ENCODE measurements at regions not wholly inside any gene's neighbourhood (a gene's known extent, or its start where the extent isn't known, plus 50 kb on each side); places are given as distances from the start of the nearest gene placed in this dataset.

DNA sequence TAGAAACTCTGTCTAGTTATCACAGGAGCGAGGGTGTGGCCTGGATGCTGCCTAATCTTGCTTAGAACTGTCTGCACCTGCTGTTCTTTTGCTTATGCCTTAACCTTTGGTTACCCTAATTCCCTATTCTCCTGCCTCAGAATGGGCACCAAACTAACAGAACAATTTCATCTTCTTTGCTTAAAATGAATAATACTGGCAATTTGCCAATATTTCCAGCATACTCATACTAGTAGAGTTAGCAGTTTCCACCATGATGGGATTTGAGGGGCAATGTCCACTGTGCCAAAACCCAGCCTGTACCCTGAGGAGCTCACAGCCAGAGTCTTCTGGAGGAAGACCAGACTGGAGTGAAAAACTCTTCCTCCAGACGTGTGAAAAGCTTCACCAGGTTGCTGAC is 136.4 kb downstream of the RPS29 start:
- 90% methylated on average over 2 of the region's 2 CpGs; no CpG with 5 or more reads in 1 of the 2 donors for WGBS, 2 donors (ENCODE audit: low coverage in 1 of 2)
- no peak for TF ChIP-seq EP300 (IDR thresholded peaks at IDR 0.05; ENCODE audit: low read depth)
- TF ChIP-seq POLR2AphosphoS5 (IDR thresholded peaks at IDR 0.05) = no peak
- TF ChIP-seq, protein P1, sequence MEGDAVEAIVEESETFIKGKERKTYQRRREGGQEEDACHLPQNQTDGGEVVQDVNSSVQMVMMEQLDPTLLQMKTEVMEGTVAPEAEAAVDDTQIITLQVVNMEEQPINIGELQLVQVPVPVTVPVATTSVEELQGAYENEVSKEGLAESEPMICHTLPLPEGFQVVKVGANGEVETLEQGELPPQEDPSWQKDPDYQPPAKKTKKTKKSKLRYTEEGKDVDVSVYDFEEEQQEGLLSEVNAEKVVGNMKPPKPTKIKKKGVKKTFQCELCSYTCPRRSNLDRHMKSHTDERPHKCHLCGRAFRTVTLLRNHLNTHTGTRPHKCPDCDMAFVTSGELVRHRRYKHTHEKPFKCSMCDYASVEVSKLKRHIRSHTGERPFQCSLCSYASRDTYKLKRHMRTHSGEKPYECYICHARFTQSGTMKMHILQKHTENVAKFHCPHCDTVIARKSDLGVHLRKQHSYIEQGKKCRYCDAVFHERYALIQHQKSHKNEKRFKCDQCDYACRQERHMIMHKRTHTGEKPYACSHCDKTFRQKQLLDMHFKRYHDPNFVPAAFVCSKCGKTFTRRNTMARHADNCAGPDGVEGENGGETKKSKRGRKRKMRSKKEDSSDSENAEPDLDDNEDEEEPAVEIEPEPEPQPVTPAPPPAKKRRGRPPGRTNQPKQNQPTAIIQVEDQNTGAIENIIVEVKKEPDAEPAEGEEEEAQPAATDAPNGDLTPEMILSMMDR (IDR thresholded peaks at IDR 0.05) = no peak
- no peak for TF ChIP-seq POLR2A (IDR thresholded peaks at IDR 0.05)
- Histone ChIP-seq H3K9me3 (no peaks in the 10 kb centered on the region), H3K36me3 (no peaks in the 10 kb centered on the region), H3K4me3 (no peak overlapping the region), H3K4me1 (no peaks in the 10 kb centered on the region), H3K27me3 (no peaks in the 10 kb centered on the region), H3K27ac (no peak overlapping the region)
- no peak for DNase-seq
- in situ Hi-C loops (cut with MboI; ENCODE audit: low pct_ligation_motif_present in 1 of 4, low pct_unique_long_range_greater_than_20kb in 1 of 4, low sequenced_read_pairs in 3 of 4) = no loop called here
- intact Hi-C loops (cut with DNase I; ENCODE audit: low total_unique reads) = no loop called here

DNA sequence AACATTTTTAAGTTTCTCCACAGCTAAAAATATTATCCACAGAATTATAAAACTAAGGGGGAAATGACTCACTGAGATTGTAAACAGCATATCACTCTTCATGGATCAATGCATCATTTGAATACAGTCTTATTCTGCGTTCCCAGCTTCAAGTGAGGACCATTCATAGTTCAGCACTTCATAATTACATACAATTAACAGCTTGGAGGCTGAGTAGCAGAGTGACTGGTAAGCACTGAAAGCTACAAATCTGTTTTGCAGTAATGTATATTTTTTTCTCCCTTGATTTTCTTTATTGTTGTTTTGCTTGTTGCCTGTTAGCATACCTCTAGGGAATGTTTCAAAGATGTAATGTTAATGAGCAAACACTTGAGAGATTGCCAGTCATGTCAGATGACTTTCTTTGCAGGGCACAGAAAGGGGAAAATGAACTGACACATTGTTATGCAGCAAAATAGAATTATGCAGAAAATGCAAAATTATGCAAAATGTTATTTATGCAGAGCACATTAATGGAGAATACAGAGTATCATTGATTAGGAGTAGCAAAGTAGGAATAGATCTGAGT is 138.6 kb downstream of the RPS29 start:
- Histone ChIP-seq H3K4me3 (no peak overlapping the region), H3K36me3 (no peaks in the 10 kb centered on the region), H3K27me3 (no peaks in the 10 kb centered on the region), H3K4me1 (no peaks in the 10 kb centered on the region), H3K27ac (no peak overlapping the region), H3K9me3 (no peaks in the 10 kb centered on the region)
- DNase-seq = no peak
- WGBS, 2 donors (ENCODE audit: low coverage in 1 of 2) = 40 to 71% methylated on average over 1 of the region's 1 CpG
- TF ChIP-seq POLR2A (IDR thresholded peaks at IDR 0.05) = no peak
- TF ChIP-seq, protein P1 (IDR thresholded peaks at IDR 0.05) = no peak
- TF ChIP-seq EP300 (IDR thresholded peaks at IDR 0.05; ENCODE audit: low read depth) = no peak
- no peak for TF ChIP-seq POLR2AphosphoS5 (IDR thresholded peaks at IDR 0.05)
- in situ Hi-C loops (cut with MboI; ENCODE audit: low pct_ligation_motif_present in 1 of 4, low pct_unique_long_range_greater_than_20kb in 1 of 4, low sequenced_read_pairs in 3 of 4) (no loop called here), intact Hi-C loops (cut with DNase I; ENCODE audit: low total_unique reads) (no loop called here)

DNA sequence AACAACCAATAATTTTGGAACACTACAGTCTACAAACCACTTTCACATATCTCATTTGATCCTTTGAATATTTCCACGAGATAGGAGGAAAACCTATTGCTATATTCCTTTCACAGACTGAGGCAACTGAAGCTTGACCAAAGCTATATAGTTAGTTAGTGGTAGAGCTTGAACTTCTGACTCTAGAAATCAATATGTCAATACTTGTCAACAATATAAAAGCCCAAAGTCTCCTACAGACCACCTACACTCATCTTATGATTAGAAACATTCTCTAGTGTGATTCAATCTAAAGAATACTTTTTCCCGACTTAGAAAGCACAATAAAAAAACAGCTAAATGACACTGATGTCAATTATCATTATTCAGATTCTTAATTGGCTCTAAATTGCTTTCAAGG is 139.4 kb downstream of the RPS29 start:
- in situ Hi-C loops (cut with MboI; ENCODE audit: low pct_ligation_motif_present in 1 of 4, low pct_unique_long_range_greater_than_20kb in 1 of 4, low sequenced_read_pairs in 3 of 4) (no loop called here), intact Hi-C loops (cut with DNase I; ENCODE audit: low total_unique reads) (no loop called here)
- Histone ChIP-seq H3K4me3 (no peak overlapping the region), H3K27me3 (no peaks in the 10 kb centered on the region), H3K36me3 (no peaks in the 10 kb centered on the region), H3K4me1 (no peaks in the 10 kb centered on the region), H3K9me3 (no peaks in the 10 kb centered on the region), H3K27ac (no peak overlapping the region)
- 48 to 65% methylated on average over 2 of the region's 2 CpGs for WGBS, 2 donors (ENCODE audit: low coverage in 1 of 2)
- TF ChIP-seq POLR2AphosphoS5 (IDR thresholded peaks at IDR 0.05) = no peak
- TF ChIP-seq EP300 (IDR thresholded peaks at IDR 0.05; ENCODE audit: low read depth) = no peak
- no peak for TF ChIP-seq POLR2A (IDR thresholded peaks at IDR 0.05)
- TF ChIP-seq, protein P1 (IDR thresholded peaks at IDR 0.05) = no peak
- no peak for DNase-seq

DNA sequence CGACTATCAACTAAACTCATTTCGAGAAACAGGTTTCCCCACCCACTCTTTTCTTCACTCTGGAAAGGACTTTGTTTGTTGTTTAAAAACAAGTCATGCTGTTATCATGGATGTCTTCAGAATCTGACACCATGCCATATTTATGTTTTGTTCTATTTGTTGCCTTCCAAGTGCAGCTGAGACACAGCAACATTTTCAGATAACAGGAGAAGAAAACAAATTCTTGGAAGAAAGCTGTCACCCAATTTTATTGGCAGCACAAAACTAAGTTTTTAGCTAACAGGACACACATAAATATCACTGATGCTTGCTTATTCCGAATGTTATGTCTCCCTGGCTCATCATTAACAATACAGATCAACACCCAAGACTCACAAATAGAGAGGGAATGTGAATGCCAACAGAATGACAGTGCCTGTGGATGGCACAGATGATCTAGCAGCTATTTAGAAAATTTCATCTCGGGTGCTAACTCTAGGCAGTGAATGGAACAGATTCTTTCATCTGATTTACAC is 147.9 kb downstream of the RPS29 start:
- intact Hi-C loops (cut with DNase I; ENCODE audit: low total_unique reads) = no loop called here

More for the DNA sequence above, 147.9 kb downstream of the RPS29 start:
- no peak for TF ChIP-seq POLR2AphosphoS5 (IDR thresholded peaks at IDR 0.05)
- no peak for TF ChIP-seq EP300 (IDR thresholded peaks at IDR 0.05; ENCODE audit: low read depth)
- no peak for TF ChIP-seq POLR2A (IDR thresholded peaks at IDR 0.05)
- TF ChIP-seq, protein P1 (IDR thresholded peaks at IDR 0.05) = no peak
- Histone ChIP-seq H3K27me3 (no peaks in the 10 kb centered on the region), H3K4me1 (no peaks in the 10 kb centered on the region), H3K36me3 (no peaks in the 10 kb centered on the region), H3K27ac (no peak overlapping the region), H3K4me3 (no peak overlapping the region), H3K9me3 (peaks cover 0 to 2% of the 10 kb centered on the region in 2 donors)
- in situ Hi-C loops (cut with MboI; ENCODE audit: low pct_ligation_motif_present in 1 of 4, low pct_unique_long_range_greater_than_20kb in 1 of 4, low sequenced_read_pairs in 3 of 4) = no loop called here
- DNase-seq = no peak
- 56 to 66% methylated on average over 4 of the region's 4 CpGs for WGBS, 2 donors (ENCODE audit: low coverage in 1 of 2)
